Heart left ventricle (tissue), 16 donors: ENCODE measurements at regions not wholly inside any gene's neighbourhood (a gene's known extent, or its start where the extent isn't known, plus 50 kb on each side); places are given as distances from the start of the nearest gene placed in this dataset.

Source experiments
- ATAC-seq, 4 donors: fragments of 200-7000 bp; cut with Tn5 transposase; one replicate each; pipeline ENCODE4 v1.9.1; 2020 to 2022; ENCODE audit warnings: moderate library complexity in 4 of 4, mild to moderate bottlenecking in 3 of 4, moderate number of reproducible peaks in 1 of 4
- DNase-seq, 5 donors: peaks; one replicate each; pipeline ENCODE4 v3.0.0-alpha.2; 2020
- H3K27ac ChIP-seq, 12 donors: fragments of 200-600 bp; sonication (generic) in 4 of 12; one replicate each; pipeline versions ENCODE4 v1.5.0 to v1.8.0; 2016 to 2022; ENCODE audit warnings: mild to moderate bottlenecking in 2 of 12
- H3K27me3 ChIP-seq, 9 donors: fragments of 200-600 bp; sonication (generic) in 2 of 9; one replicate each; pipeline versions ENCODE4 v1.5.1 to v1.8.0; 2016 to 2022; ENCODE audit warnings: mild to moderate bottlenecking in 3 of 9
- H3K36me3 ChIP-seq, 9 donors: fragments of 200-600 bp; sonication (generic) in 2 of 9; one replicate each; pipeline versions ENCODE4 v1.5.0 to v1.8.0; 2018 to 2022; ENCODE audit warnings: mild to moderate bottlenecking in 2 of 9
- H3K4me1 ChIP-seq, 12 donors: fragments of 200-600 bp; sonication (generic) in 4 of 12; one replicate each; pipeline versions ENCODE4 v1.5.0 to v1.8.0; 2016 to 2022; ENCODE audit warnings: mild to moderate bottlenecking in 3 of 12
- H3K4me3 ChIP-seq, 12 donors: fragments of 200-600 bp; sonication (generic) in 4 of 12; one replicate each; pipeline versions ENCODE4 v1.5.0 to v1.8.0; 2017 to 2022; ENCODE audit warnings: mild to moderate bottlenecking in 9 of 12, moderate library complexity in 4 of 12
- H3K9me3 ChIP-seq, 12 donors: fragments of 200-600 bp; sonication (generic) in 4 of 12; one replicate each; pipeline versions ENCODE4 v1.5.0 to v1.8.0; 2016 to 2022; ENCODE audit warnings: mild to moderate bottlenecking in 1 of 12
- CTCF ChIP-seq, 12 donors: fragments of 200-600 bp; sonication (generic) in 4 of 12; IDR thresholded peaks; one replicate each; pipeline versions ENCODE4 v1.5.0 to v1.8.0; 2018 to 2022; ENCODE audit warnings: antibody characterized with exemption in 12 of 12, mild to moderate bottlenecking in 5 of 12
- POLR2A ChIP-seq, 2 donors: fragments of 450-650 bp; IDR thresholded peaks; one replicate each; pipeline ENCODE4 v1.6.1; 2017; ENCODE audit warnings: antibody characterized with exemption in 2 of 2, mild to moderate bottlenecking in 2 of 2, moderate library complexity in 2 of 2
- WGBS, 4 donors: extraction: QIAGEN DNeasy Blood & Tissue Kit in 2 of 4; methylation state at CpG; one replicate each; pipeline versions ENCODE4 v1.1.5 to v1.1.7; 2013 to 2018; 5-methylcytosine and 5-hydroxymethylcytosine counted together
- intact Hi-C, 10 donors: fragments of 100-400 bp; cut with DNase I; formaldehyde crosslinking; loops; one replicate each; pipeline versions ENCODE4 v1.11.1 to v1.14.2; 2022
- donor health status: ischemic (EF 13 %, LVEDD 7.1; RV severe dilation, severe dysfunction).
- donor health status: healthy with polysubstance abuse.
- donor health status: DM: no; HTN: yes; CAD: no.
- donor health status: DM: no; HTN: no; CAD: no.
- donor health status: ischemic (EF 25% LVEDD 6.9; RV normal size, moderate dysfunction).
- donor health status: ischemic (EF 25% LVEDD 5.7; RV mildly dilated, moderate dysfunction).
- donor health status: healthy.
- donor health status: DM: yes; HTN: yes; CAD: no.
- donor health status: ischemic (EF 35%, LVEDD 5.7; RV mildly dilated, moderate dysfunction).
- donor health status: nonischemic (EF 11% LVEDD 7.7; RV severe dilation, severe dysfunction).
- donor health status: DM: yes; HTN: yes; CAD: no.
- donor health status: PGD.
- donor health status: ischemic (EF 29% LVEDD 5.4; RV normal size, mild dysfunction).
- donor health status: nonischemic (EF 23%, LVEDD 6.1; RV moderate dilation, normal function).

GRCh38 chr9:2489838-2490314 is 131.7 kb upstream of the VLDLR start:
- Histone ChIP-seq H3K4me3 (no peak overlapping the region), H3K4me1 (peaks cover 3 to 52% (median 18%) of the 10 kb centered on the region in 12 donors), H3K27me3 (no peaks in the 10 kb centered on the region), H3K9me3 (no peaks in the 10 kb centered on the region), H3K36me3 (no peaks in the 10 kb centered on the region), H3K27ac (peak overlapping the region in 3 of 12 donors; percentile 23 to 51 (median 43))
- 40 to 54% (median 48%) methylated on average over 2 of the region's 2 CpGs for WGBS, 4 donors
- DNase-seq, result peak in 2 of 5 donors; percentile 25 to 27
- intact Hi-C loops, result loop anchor here in 7 of 10 donors (5.0 to 10.0 kb wide), 7 partner anchors 77 to 355 kb away; partner anchors contain the start of gene VLDLR (in 6 of the 7)
- TF ChIP-seq POLR2A (IDR thresholded peaks at IDR 0.05), result no peak
- TF ChIP-seq CTCF (IDR thresholded peaks at IDR 0.05), result no peak
- peak; percentile 30 to 86 (median 62) for ATAC-seq

GRCh38 chr9:2492161-2492560 is 129.4 kb upstream of the VLDLR start:
- Histone ChIP-seq H3K4me3 (no peak overlapping the region), H3K4me1 (peaks cover 3 to 67% (median 24%) of the 10 kb centered on the region in 12 donors), H3K36me3 (no peaks in the 10 kb centered on the region), H3K9me3 (peaks cover 0 to 6% (median 0%) of the 10 kb centered on the region in 12 donors), H3K27ac (no peak overlapping the region), H3K27me3 (no peaks in the 10 kb centered on the region)
- ATAC-seq (no peak), DNase-seq (no peak)
- TF ChIP-seq POLR2A (IDR thresholded peaks at IDR 0.05) (no peak), CTCF (IDR thresholded peaks at IDR 0.05) (no peak)
- intact Hi-C loops, result loop anchor here in 6 of 10 donors (5.0 to 10.0 kb wide), 6 partner anchors 75 to 357 kb away; partner anchors contain the start of gene VLDLR (in 3 of the 6)
- WGBS, 4 donors, result 96 to 100% (median 97%) methylated on average over 3 of the region's 3 CpGs

- peak in 3 of 5 donors; percentile 34 to 45 (median 42) for DNase-seq
- peaks cover 0 to 6% (median 0%) of the 10 kb centered on the region in 12 donors for H3K9me3 ChIP-seq
- peak in 2 of 4 donors; percentile 50 to 60 for ATAC-seq
- intact Hi-C loops, result loop anchor here in 6 of 10 donors (5.0 to 10.0 kb wide), 6 partner anchors 74 to 358 kb away; partner anchors contain the start of gene VLDLR (in 3 of the 6)
- TF ChIP-seq CTCF (IDR thresholded peaks at IDR 0.05), result no peak
- no peak for TF ChIP-seq POLR2A (IDR thresholded peaks at IDR 0.05)
- no peak overlapping the region for H3K4me3 ChIP-seq
- peak overlapping the region in 8 of 12 donors; percentile 1 to 78 (median 29) for H3K27ac ChIP-seq
- WGBS, 4 donors, result 83 to 93% (median 90%) methylated on average over 2 of the region's 2 CpGs
- H3K27me3 ChIP-seq, result no peaks in the 10 kb centered on the region
- no peaks in the 10 kb centered on the region for H3K36me3 ChIP-seq
- peaks cover 3 to 72% (median 24%) of the 10 kb centered on the region in 12 donors for H3K4me1 ChIP-seq
These were observed 128.5 kb upstream of the VLDLR start for GRCh38 chr9:2493109-2493508.

- peak overlapping the region in 9 of 12 donors; percentile 1 to 78 (median 16) for H3K27ac ChIP-seq
- WGBS, 4 donors, result 38 to 60% (median 45%) methylated on average over 3 of the region's 3 CpGs
- intact Hi-C loops, result loop anchor here in 6 of 10 donors (5.0 to 10.0 kb wide), 6 partner anchors 74 to 359 kb away; partner anchors contain the start of gene VLDLR (in 3 of the 6)
- H3K36me3 ChIP-seq, result no peaks in the 10 kb centered on the region
- no peak for ATAC-seq
- TF ChIP-seq CTCF (IDR thresholded peaks at IDR 0.05), result no peak
- TF ChIP-seq POLR2A (IDR thresholded peaks at IDR 0.05), result no peak
- no peak for DNase-seq
- H3K4me1 ChIP-seq, result peaks cover 3 to 72% (median 24%) of the 10 kb centered on the region in 12 donors
- no peak overlapping the region for H3K4me3 ChIP-seq
- H3K9me3 ChIP-seq, result peaks cover 0 to 6% (median 0%) of the 10 kb centered on the region in 12 donors
- no peaks in the 10 kb centered on the region for H3K27me3 ChIP-seq
These were observed 128.1 kb upstream of the VLDLR start for GRCh38 chr9:2493529-2493928.
